Peyer's patch (tissue), 4 donors: ENCODE measurements at regions not wholly inside any gene's neighbourhood (a gene's known extent, or its start where the extent isn't known, plus 50 kb on each side); places are given as distances from the start of the nearest gene placed in this dataset.

ENCODE experiments used
- CTCF ChIP-seq, 6 experiments: fragments of 450-650 bp in 4 of 6; fragments of 200-600 bp in 2 of 6; sonication (generic) in 1 of 6; IDR thresholded peaks; one replicate each; pipeline ENCODE4 v1.5.1; 2017 to 2019; ENCODE audit warnings: antibody characterized with exemption in 6 of 6, mild to moderate bottlenecking in 3 of 6, moderate library complexity in 1 of 6
- POLR2A ChIP-seq, 2 donors: fragments of 450-650 bp; IDR thresholded peaks; one replicate each; pipeline ENCODE4 v1.5.1; 2017; ENCODE audit warnings: antibody characterized with exemption in 2 of 2, mild to moderate bottlenecking in 2 of 2, moderate library complexity in 2 of 2

DNA sequence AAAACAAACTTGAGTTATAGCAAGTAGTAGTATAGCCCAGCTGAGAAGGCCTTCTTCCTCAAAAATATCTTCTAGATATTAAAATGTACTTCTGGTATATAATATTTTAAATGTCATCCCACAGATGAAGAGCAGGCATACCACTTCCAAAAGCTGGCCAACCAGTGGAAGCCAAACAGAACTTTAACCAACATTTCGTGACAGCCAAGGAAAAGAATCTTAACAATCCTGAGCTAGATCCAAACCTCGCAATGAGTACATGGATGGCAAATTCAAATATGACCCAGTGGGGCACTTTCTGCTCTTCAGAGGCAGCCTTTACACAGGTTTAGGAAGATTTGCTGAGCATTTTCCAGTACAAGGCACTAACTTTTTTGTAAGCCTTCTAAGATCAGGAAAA, 91.8 kb upstream of the ACO1 start:
- no peak for TF ChIP-seq POLR2A (IDR thresholded peaks at IDR 0.05)
- TF ChIP-seq CTCF (IDR thresholded peaks at IDR 0.05): no peak
